ENCODE measurements at regions not wholly inside any gene's neighbourhood (a gene's known extent, or its start where the extent isn't known, plus 50 kb on each side); places are given as distances from the start of the nearest gene placed in this dataset.

- no peak for DNase-seq
Observed at GRCh38 chr6:113120582-113121285, 736.4 kb upstream of the MARCKS start.

- no peak for DNase-seq
Observed at GRCh38 chr6:113121571-113121970, 735.6 kb upstream of the MARCKS start.

- DNase-seq, result no peak
Observed at GRCh38 chr6:113122060-113122459, 735.1 kb upstream of the MARCKS start.

GRCh38 chr6:113125626-113126025, 731.5 kb upstream of the MARCKS start:
- DNase-seq, result no peak

GRCh38 chr6:113127786-113128419, 729.2 kb upstream of the MARCKS start:
- no peak for DNase-seq

GRCh38 chr6:113128661-113129060, 728.5 kb upstream of the MARCKS start:
- no peak for DNase-seq

GRCh38 chr6:113129991-113130390, 727.2 kb upstream of the MARCKS start:
- DNase-seq, result no peak

GRCh38 chr6:113137426-113137825, 719.7 kb upstream of the MARCKS start:
- no peak for DNase-seq

- no peak for DNase-seq
Observed at GRCh38 chr6:113140721-113141120, 716.4 kb upstream of the MARCKS start.

GRCh38 chr6:113141901-113142300, 715.2 kb upstream of the MARCKS start:
- DNase-seq, result no peak

GRCh38 chr6:113142671-113143174, 714.4 kb upstream of the MARCKS start:
- DNase-seq, result no peak

- DNase-seq, result no peak
Observed at GRCh38 chr6:113143206-113143605, 713.9 kb upstream of the MARCKS start.

- no peak for DNase-seq
Observed at GRCh38 chr6:113144117-113144516, 713.0 kb upstream of the MARCKS start.

- no peak for DNase-seq
Observed at GRCh38 chr6:113146878-113147277, 710.3 kb upstream of the MARCKS start.

- no peak for DNase-seq
Observed at GRCh38 chr6:113147544-113147943, 709.6 kb upstream of the MARCKS start.

- DNase-seq, result no peak
Observed at GRCh38 chr6:113148566-113148965, 708.6 kb upstream of the MARCKS start.

GRCh38 chr6:113149511-113149910, 707.6 kb upstream of the MARCKS start:
- no peak for DNase-seq

GRCh38 chr6:113160306-113161017, 696.7 kb upstream of the MARCKS start:
- DNase-seq, result no peak

GRCh38 chr6:113161018-113161315, 696.2 kb upstream of the MARCKS start:
- DNase-seq, result no peak

- no peak for DNase-seq
Observed at GRCh38 chr6:113162739-113163138, 694.4 kb upstream of the MARCKS start.

GRCh38 chr6:113168057-113168456, 689.1 kb upstream of the MARCKS start:
- DNase-seq, result no peak

- DNase-seq, result no peak
Observed at GRCh38 chr6:113169484-113169883, 687.7 kb upstream of the MARCKS start.

GRCh38 chr6:113170454-113170853, 686.7 kb upstream of the MARCKS start:
- DNase-seq, result no peak

- no peak for DNase-seq
Observed at GRCh38 chr6:113171882-113172281, 685.3 kb upstream of the MARCKS start.
